ENCODE measurements at regions not wholly inside any gene's neighbourhood (a gene's known extent, or its start where the extent isn't known, plus 50 kb on each side); places are given as distances from the start of the nearest gene placed in this dataset.

GRCh38 chr12:60803147-60803546 lies 1207.3 kb downstream of the SLC16A7 start:
- DNase-seq, result no peak

- DNase-seq, result no peak
Measured at GRCh38 chr12:60805364-60805763, 1209.5 kb downstream of the SLC16A7 start.

- no peak for DNase-seq
Measured at GRCh38 chr12:60819794-60820193, 1224.0 kb downstream of the SLC16A7 start.

- DNase-seq, result no peak
Measured at GRCh38 chr12:60822580-60822979, 1226.8 kb downstream of the SLC16A7 start.

- no peak for DNase-seq
Measured at GRCh38 chr12:60830381-60830780, 1234.6 kb downstream of the SLC16A7 start.

GRCh38 chr12:60832290-60832689 lies 1236.5 kb downstream of the SLC16A7 start:
- DNase-seq, result no peak

- no peak for DNase-seq
Measured at GRCh38 chr12:60834372-60834771, 1238.5 kb downstream of the SLC16A7 start.

- no peak for DNase-seq
Measured at GRCh38 chr12:60834806-60835205, 1239.0 kb downstream of the SLC16A7 start.

GRCh38 chr12:60836651-60837050 lies 1240.8 kb downstream of the SLC16A7 start:
- DNase-seq, result no peak

- no peak for DNase-seq
Measured at GRCh38 chr12:60842181-60842580, 1246.4 kb downstream of the SLC16A7 start.

- no peak for DNase-seq
Measured at GRCh38 chr12:60844101-60844500, 1248.3 kb downstream of the SLC16A7 start.

GRCh38 chr12:60844875-60845274 lies 1249.0 kb downstream of the SLC16A7 start:
- DNase-seq, result no peak

- DNase-seq, result no peak
Measured at GRCh38 chr12:60845696-60846095, 1249.9 kb downstream of the SLC16A7 start.

GRCh38 chr12:60847281-60847680 lies 1251.5 kb downstream of the SLC16A7 start:
- no peak for DNase-seq

GRCh38 chr12:60849723-60850122 lies 1253.9 kb downstream of the SLC16A7 start:
- no peak for DNase-seq

- no peak for DNase-seq
Measured at GRCh38 chr12:60853407-60853806, 1257.6 kb downstream of the SLC16A7 start.

GRCh38 chr12:60863421-60863820 lies 1267.6 kb downstream of the SLC16A7 start:
- DNase-seq, result no peak

- DNase-seq, result no peak
Measured at GRCh38 chr12:60872219-60872618, 1276.4 kb downstream of the SLC16A7 start.

GRCh38 chr12:60872850-60873713 lies 1277.3 kb downstream of the SLC16A7 start:
- no peak for DNase-seq

- no peak for DNase-seq
Measured at GRCh38 chr12:60874091-60874490, 1278.3 kb downstream of the SLC16A7 start.

GRCh38 chr12:60920841-60921495 lies 1325.1 kb downstream of the SLC16A7 start:
- no peak for DNase-seq

GRCh38 chr12:60921541-60921940 lies 1325.7 kb downstream of the SLC16A7 start:
- no peak for DNase-seq

GRCh38 chr12:60926256-60926655 lies 1330.4 kb downstream of the SLC16A7 start:
- DNase-seq, result no peak

- DNase-seq, result no peak
Measured at GRCh38 chr12:60930151-60930550, 1330.1 kb upstream of the USP15 start.
